Panc1 (cell line): ENCODE measurements at regions not wholly inside any gene's neighbourhood (a gene's known extent, or its start where the extent isn't known, plus 50 kb on each side); places are given as distances from the start of the nearest gene placed in this dataset.

Experiments used
- CTCF ChIP-seq: fragments of 450-650 bp; IDR thresholded peaks from 2 replicates; pipeline ENCODE4 v1.5.1; 2017; ENCODE audit warnings: mild to moderate bottlenecking
- POLR2AphosphoS5 ChIP-seq: IDR thresholded peaks from 2 replicates; pipeline ENCODE4 v1.6.1; 2012; ENCODE audit warnings: mild to moderate bottlenecking, low read depth, low read length, moderate library complexity
- REST ChIP-seq, 2 experiments: IDR thresholded peaks; 2 replicates each; pipeline ENCODE4 v1.6.1; 2011 to 2012; ENCODE audit warnings: low read depth in 2 of 2, control low read depth in 1 of 2, low read length in 1 of 2, mild to moderate bottlenecking in 1 of 2, moderate library complexity in 1 of 2; ENCODE audit not compliant: insufficient read depth in 1 of 2
- TCF7L2 ChIP-seq: IDR thresholded peaks from 2 replicates; pipeline ENCODE4 v1.6.1; 2011; ENCODE audit warnings: mild to moderate bottlenecking, low read depth, low read length, inconsistent platforms

- TF ChIP-seq POLR2AphosphoS5 (no peak), CTCF (no peak; the same call in 1 of the 2 replicates), REST (IDR thresholded peaks at IDR 0.05; ENCODE audit: insufficient read depth in 1 of 2, low read depth in 2 of 2, low read length in 1 of 2) (no peak), TCF7L2 (no peak)
These were observed 104.1 kb upstream of the TMPRSS2 start for GRCh38 chr21:41611966-41612606.
